Smooth muscle cell (in vitro differentiated cells): ENCODE measurements at regions not wholly inside any gene's neighbourhood (a gene's known extent, or its start where the extent isn't known, plus 50 kb on each side); places are given as distances from the start of the nearest gene placed in this dataset.

Experiments
- DNase-seq: peaks from one replicate; lab custom pipeline; 2025; ENCODE audit not compliant: unreplicated experiment; lab: John Stamatoyannopoulos, UW
- H2AFZ ChIP-seq: fragments of 200-600 bp; sonication (generic); 2 replicates; pipeline ENCODE4 v1.6.0; 2016; ENCODE audit warnings: antibody characterized with exemption, low read depth, mild to moderate bottlenecking
- H3F3A ChIP-seq: fragments of 200-600 bp; sonication (generic); 2 replicates; pipeline ENCODE4 v1.6.0; 2017; ENCODE audit warnings: antibody characterized with exemption, low read depth
- H3K27ac ChIP-seq: fragments of 200-600 bp; sonication (generic); 2 replicates; pipeline ENCODE4 v1.5.1; 2016; ENCODE audit warnings: low read depth, mild to moderate bottlenecking
- H3K27me3 ChIP-seq: fragments of 200-600 bp; sonication (generic); 2 replicates; pipeline ENCODE4 v1.6.1; 2016; ENCODE audit warnings: low read depth, mild to moderate bottlenecking
- H3K36me3 ChIP-seq: fragments of 200-600 bp; sonication (generic); 2 replicates; pipeline ENCODE4 v1.5.1; 2016; ENCODE audit warnings: low read depth
- H3K4me1 ChIP-seq: fragments of 200-600 bp; sonication (generic); 2 replicates; pipeline ENCODE4 v1.5.1; 2016; ENCODE audit warnings: low read depth
- H3K4me2 ChIP-seq: fragments of 200-600 bp; sonication (generic); 2 replicates; pipeline ENCODE4 v1.6.0; 2016; ENCODE audit warnings: mild to moderate bottlenecking
- H3K4me3 ChIP-seq: fragments of 200-600 bp; sonication (generic); 2 replicates; pipeline ENCODE4 v1.5.1; 2016; ENCODE audit warnings: mild to moderate bottlenecking
- H3K79me2 ChIP-seq: fragments of 200-600 bp; sonication (generic); 2 replicates; pipeline ENCODE4 v1.6.0; 2016; ENCODE audit warnings: low read depth, mild to moderate bottlenecking
- H3K9ac ChIP-seq: fragments of 200-600 bp; sonication (generic); 2 replicates; pipeline ENCODE4 v1.6.0; 2016; ENCODE audit warnings: low read depth
- H3K9me3 ChIP-seq: fragments of 200-600 bp; sonication (generic); replicated peaks from 2 replicates; pipeline ENCODE4 v1.5.1; 2016; ENCODE audit warnings: low read depth
- H4K20me1 ChIP-seq: fragments of 200-600 bp; sonication (generic); 2 replicates; pipeline ENCODE4 v1.6.0; 2016; ENCODE audit warnings: low read depth
- WGBS: methylation state at CpG from one replicate; pipeline ENCODE4 v1.1.7; 2016; ENCODE audit warnings: low lambda C conversion rate; 5-methylcytosine and 5-hydroxymethylcytosine counted together
- TF ChIP-seq, protein P1 (sequence below): fragments of 200-600 bp; sonication (generic); IDR thresholded peaks from 2 replicates; pipeline ENCODE4 v1.5.1; 2017; ENCODE audit warnings: borderline replicate concordance, mild to moderate bottlenecking, antibody characterized with exemption; ENCODE audit not compliant: insufficient read depth, poor library complexity, severe bottlenecking

DNA sequence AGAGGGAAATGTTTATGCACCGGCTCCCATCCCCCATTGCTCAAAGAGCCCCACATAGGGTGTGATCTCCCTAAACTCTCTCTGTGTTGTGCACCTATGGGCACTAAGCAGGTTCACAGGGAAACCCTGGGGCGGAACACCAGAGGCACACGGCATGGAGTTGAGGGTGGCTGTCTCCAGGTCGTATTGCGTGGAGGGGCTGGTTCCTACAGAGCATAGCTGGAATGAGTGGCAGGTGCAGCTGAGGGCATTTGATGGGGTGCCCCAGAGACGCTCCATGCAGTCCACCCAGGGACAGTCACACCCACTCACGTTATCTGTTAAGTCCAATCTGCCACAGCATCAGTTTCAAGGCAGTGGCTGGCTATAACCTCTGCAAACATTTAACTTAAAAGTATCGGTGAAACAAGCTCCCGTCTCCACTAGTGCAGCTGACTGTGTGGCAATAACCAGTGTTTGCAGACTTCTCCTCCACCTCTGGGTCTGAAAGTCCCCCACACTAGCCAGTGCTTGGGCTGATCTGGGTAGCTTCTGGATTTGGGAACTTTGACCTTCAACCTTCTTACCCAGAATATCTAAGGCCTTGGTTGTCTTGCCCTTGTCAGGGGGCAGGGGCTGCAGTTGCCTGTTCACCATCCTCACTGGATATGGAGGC is 249.2 kb upstream of the ZNF32 start:
- no peaks in the 10 kb centered on the region for H4K20me1 ChIP-seq
- H3K27ac ChIP-seq, result no peak overlapping the region
- H3K9ac ChIP-seq, result no peak overlapping the region
- no peak overlapping the region for H2AFZ ChIP-seq
- H3K4me1 ChIP-seq, result no peaks in the 10 kb centered on the region
- H3F3A ChIP-seq, result peaks cover 11% of the 10 kb centered on the region
- no peak overlapping the region for H3K4me3 ChIP-seq
- no peak for DNase-seq
- H3K36me3 ChIP-seq, result no peaks in the 10 kb centered on the region
- TF ChIP-seq, protein P1, sequence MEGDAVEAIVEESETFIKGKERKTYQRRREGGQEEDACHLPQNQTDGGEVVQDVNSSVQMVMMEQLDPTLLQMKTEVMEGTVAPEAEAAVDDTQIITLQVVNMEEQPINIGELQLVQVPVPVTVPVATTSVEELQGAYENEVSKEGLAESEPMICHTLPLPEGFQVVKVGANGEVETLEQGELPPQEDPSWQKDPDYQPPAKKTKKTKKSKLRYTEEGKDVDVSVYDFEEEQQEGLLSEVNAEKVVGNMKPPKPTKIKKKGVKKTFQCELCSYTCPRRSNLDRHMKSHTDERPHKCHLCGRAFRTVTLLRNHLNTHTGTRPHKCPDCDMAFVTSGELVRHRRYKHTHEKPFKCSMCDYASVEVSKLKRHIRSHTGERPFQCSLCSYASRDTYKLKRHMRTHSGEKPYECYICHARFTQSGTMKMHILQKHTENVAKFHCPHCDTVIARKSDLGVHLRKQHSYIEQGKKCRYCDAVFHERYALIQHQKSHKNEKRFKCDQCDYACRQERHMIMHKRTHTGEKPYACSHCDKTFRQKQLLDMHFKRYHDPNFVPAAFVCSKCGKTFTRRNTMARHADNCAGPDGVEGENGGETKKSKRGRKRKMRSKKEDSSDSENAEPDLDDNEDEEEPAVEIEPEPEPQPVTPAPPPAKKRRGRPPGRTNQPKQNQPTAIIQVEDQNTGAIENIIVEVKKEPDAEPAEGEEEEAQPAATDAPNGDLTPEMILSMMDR, result no peak
- no peak overlapping the region for H3K4me2 ChIP-seq
- H3K79me2 ChIP-seq, result no peaks in the 10 kb centered on the region
- H3K27me3 ChIP-seq, result peaks cover 5% of the 10 kb centered on the region
- H3K9me3 ChIP-seq, result no peaks in the 10 kb centered on the region
- 88% methylated on average over 9 of the region's 9 CpGs for WGBS

DNA sequence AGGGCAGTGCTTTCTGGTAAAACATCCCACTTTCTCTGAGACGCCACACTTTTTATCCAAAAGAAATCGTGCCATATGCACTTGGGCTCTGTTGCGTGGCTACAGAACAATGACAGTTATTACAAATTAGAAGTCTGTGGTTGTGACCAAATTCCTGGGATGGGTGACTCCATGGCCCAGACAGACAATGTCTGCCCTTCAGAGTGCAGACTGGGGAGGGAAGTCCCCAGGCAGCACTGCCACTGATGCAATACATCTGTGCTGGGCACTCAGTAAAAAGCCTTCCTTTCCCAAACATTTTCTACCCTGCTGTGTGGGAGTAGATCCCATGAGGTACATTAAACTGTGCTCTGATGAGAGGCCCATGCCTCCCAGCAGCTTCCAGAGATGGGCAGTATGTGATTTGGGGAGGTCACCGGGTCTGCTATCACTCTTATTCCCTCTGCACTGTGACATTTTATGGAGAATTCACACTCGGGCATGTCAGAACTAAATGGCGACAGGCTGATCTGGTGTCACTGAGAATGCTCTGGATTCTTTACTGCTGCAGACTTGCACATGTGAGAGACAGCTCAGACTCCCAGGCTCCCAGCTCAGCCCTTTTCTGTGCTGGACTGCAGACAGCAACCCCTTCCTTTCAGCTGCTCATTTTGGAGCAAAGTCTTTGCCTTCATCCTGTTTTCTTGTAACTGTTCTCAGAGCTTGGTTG is 243.5 kb upstream of the ZNF32 start:
- TF ChIP-seq, protein P1, result no peak
- Histone ChIP-seq H2AFZ (no peak overlapping the region), H3K4me3 (no peak overlapping the region), H3K4me1 (peaks cover 9% of the 10 kb centered on the region), H3K27me3 (no peaks in the 10 kb centered on the region), H3K36me3 (no peaks in the 10 kb centered on the region), H3F3A (peaks cover 15% of the 10 kb centered on the region), H3K9ac (peak overlapping the region; percentile 61), H4K20me1 (no peaks in the 10 kb centered on the region), H3K27ac (peak overlapping the region; percentile 88), H3K9me3 (no peaks in the 10 kb centered on the region), H3K79me2 (no peaks in the 10 kb centered on the region), H3K4me2 (peak overlapping the region; percentile 75)
- DNase-seq, result no peak
- WGBS, result 13% methylated on average over 6 of the region's 6 CpGs

DNA sequence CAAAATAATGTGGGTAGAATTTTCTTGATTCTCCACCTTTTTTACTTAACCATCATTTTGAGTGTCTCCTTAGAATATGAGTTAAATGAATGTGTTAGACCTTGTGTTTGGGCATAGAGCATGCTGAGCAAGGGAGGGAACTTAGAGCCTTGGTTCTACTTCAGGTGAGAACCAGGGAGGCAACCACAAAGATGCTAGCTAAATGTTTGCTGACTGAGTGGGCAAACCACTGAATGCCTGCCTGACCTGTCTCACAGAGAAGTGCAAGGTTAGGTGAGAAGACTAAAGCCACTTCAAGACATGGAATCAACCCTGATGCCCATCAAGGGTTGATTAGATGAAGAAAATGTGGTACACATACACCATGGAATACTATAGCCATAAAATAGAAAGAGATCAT is 242.6 kb upstream of the ZNF32 start:
- Histone ChIP-seq H2AFZ (no peak overlapping the region), H3K4me2 (peak overlapping the region; percentile 75), H3K9me3 (no peaks in the 10 kb centered on the region), H3F3A (peaks cover 15% of the 10 kb centered on the region), H3K27ac (peak overlapping the region; percentile 88), H4K20me1 (no peaks in the 10 kb centered on the region), H3K9ac (peak overlapping the region; percentile 58), H3K4me3 (no peak overlapping the region), H3K4me1 (peaks cover 9% of the 10 kb centered on the region), H3K27me3 (no peaks in the 10 kb centered on the region), H3K36me3 (no peaks in the 10 kb centered on the region), H3K79me2 (no peaks in the 10 kb centered on the region)
- TF ChIP-seq, protein P1, result no peak
- no peak for DNase-seq

DNA sequence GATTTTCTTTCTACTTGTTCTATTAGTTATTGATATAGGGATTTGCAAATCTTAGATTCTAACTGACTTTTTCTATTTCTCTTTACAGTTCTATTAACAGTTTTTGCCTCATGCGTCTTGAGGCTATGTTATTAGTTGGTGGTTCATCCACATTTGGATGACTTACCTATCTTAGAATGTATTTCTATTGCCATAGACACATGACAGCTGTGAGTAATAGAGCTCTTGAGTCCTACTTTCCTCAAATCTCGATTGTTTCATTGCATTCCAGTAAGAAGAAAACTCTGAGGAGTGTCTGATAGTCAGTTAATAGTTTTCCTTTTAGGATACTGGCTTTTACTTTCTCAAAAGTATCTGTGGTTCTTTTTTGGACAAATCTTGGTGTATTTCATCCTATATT is 241.4 kb upstream of the ZNF32 start:
- WGBS, result 42% methylated on average over 2 of the region's 2 CpGs
- peak overlapping the region; percentile 88 for H3K27ac ChIP-seq
- H3K36me3 ChIP-seq, result no peaks in the 10 kb centered on the region
- H3K27me3 ChIP-seq, result peaks cover 6% of the 10 kb centered on the region
- DNase-seq, result no peak
- peaks cover 15% of the 10 kb centered on the region for H3F3A ChIP-seq
- no peak overlapping the region for H2AFZ ChIP-seq
- peaks cover 9% of the 10 kb centered on the region for H3K4me1 ChIP-seq
- H3K9me3 ChIP-seq, result no peaks in the 10 kb centered on the region
- H3K4me3 ChIP-seq, result no peak overlapping the region
- H3K9ac ChIP-seq, result peak overlapping the region; percentile 58
- no peaks in the 10 kb centered on the region for H3K79me2 ChIP-seq
- TF ChIP-seq, protein P1, result no peak
- peak overlapping the region; percentile 0 for H3K4me2 ChIP-seq
- no peaks in the 10 kb centered on the region for H4K20me1 ChIP-seq
